GM23338 (cell line): ENCODE measurements at regions not wholly inside any gene's neighbourhood (a gene's known extent, or its start where the extent isn't known, plus 50 kb on each side); places are given as distances from the start of the nearest gene placed in this dataset.

ENCODE experiments used
- ATAC-seq: fragments of 200-7000 bp; cut with Tn5 transposase; 3 replicates; pipeline ENCODE4 v1.9.1; 2020
- DNase-seq: peaks from one replicate; pipeline ENCODE4 v3.0.0-alpha.2; 2015; ENCODE audit warnings: low spot score
- H2AFZ ChIP-seq: fragments of 200-600 bp; sonication (generic); 2 replicates; pipeline ENCODE4 v1.8.0; 2016; ENCODE audit warnings: antibody characterized with exemption, mild to moderate bottlenecking, moderate library complexity
- H3F3A ChIP-seq: fragments of 200-600 bp; sonication (generic); replicated peaks from 2 replicates; pipeline ENCODE4 v1.8.0; 2017; ENCODE audit warnings: antibody characterized with exemption, mixed run types, low read depth
- H3K27ac ChIP-seq: fragments of 200-600 bp; sonication (generic); 2 replicates; pipeline ENCODE4 v1.6.1; 2016; ENCODE audit warnings: low read depth
- H3K27me3 ChIP-seq: fragments of 200-600 bp; sonication (generic); 2 replicates; pipeline ENCODE4 v1.8.0; 2016; ENCODE audit warnings: mild to moderate bottlenecking, mixed run types, moderate library complexity; ENCODE audit not compliant: insufficient read depth
- H3K36me3 ChIP-seq: fragments of 200-600 bp; sonication (generic); 2 replicates; pipeline ENCODE4 v1.8.0; 2016; ENCODE audit warnings: mild to moderate bottlenecking; ENCODE audit not compliant: insufficient read depth
- H3K4me1 ChIP-seq: fragments of 200-600 bp; sonication (generic); 2 replicates; pipeline ENCODE4 v1.8.0; 2016; ENCODE audit warnings: mild to moderate bottlenecking, moderate library complexity; ENCODE audit not compliant: insufficient read depth
- H3K4me2 ChIP-seq: fragments of 200-600 bp; sonication (generic); 2 replicates; pipeline ENCODE4 v1.7.1; 2017; ENCODE audit warnings: mixed run types
- H3K4me3 ChIP-seq: fragments of 200-600 bp; sonication (generic); 2 replicates; pipeline ENCODE4 v1.6.1; 2016; ENCODE audit warnings: mixed run types
- H3K79me2 ChIP-seq: fragments of 200-600 bp; sonication (generic); replicated peaks from 2 replicates; pipeline ENCODE4 v1.8.0; 2017; ENCODE audit warnings: mild to moderate bottlenecking; ENCODE audit not compliant: insufficient read depth
- H3K9me2 ChIP-seq: fragments of 200-600 bp; sonication (generic); 2 replicates; pipeline ENCODE4 v1.8.0; 2017; ENCODE audit not compliant: insufficient read depth
- H4K20me1 ChIP-seq: fragments of 200-600 bp; sonication (generic); replicated peaks from 2 replicates; pipeline ENCODE4 v1.8.0; 2017; ENCODE audit warnings: mild to moderate bottlenecking; ENCODE audit not compliant: insufficient read depth
- H3K27ac Mint-ChIP-seq: 2 replicates; pipeline ENCODE4 v1.8.0; 2020; ENCODE audit warnings: inconsistent platforms, mild to moderate bottlenecking, moderate library complexity, mixed read lengths
- H3K27me3 Mint-ChIP-seq: 3 replicates; pipeline ENCODE4 v1.8.0; 2022; ENCODE audit warnings: low read depth, mild to moderate bottlenecking, moderate library complexity, mixed read lengths, inconsistent platforms; ENCODE audit not compliant: insufficient read depth, poor library complexity
- H3K36me3 Mint-ChIP-seq: 3 replicates; pipeline ENCODE4 v1.8.0; 2021; ENCODE audit warnings: low read depth, mild to moderate bottlenecking, inconsistent platforms, moderate library complexity, mixed read lengths
- H3K4me1 Mint-ChIP-seq: 3 replicates; pipeline ENCODE4 v1.8.0; 2020; ENCODE audit warnings: mild to moderate bottlenecking, inconsistent platforms, mixed read lengths
- H3K4me3 Mint-ChIP-seq: 3 replicates; pipeline ENCODE4 v1.8.0; 2021; ENCODE audit warnings: moderate library complexity, mild to moderate bottlenecking, inconsistent platforms, mixed read lengths
- H3K9me3 Mint-ChIP-seq: 3 replicates; pipeline ENCODE4 v1.8.0; 2020; ENCODE audit warnings: moderate library complexity, mild to moderate bottlenecking, inconsistent platforms, mixed read lengths
- CREB1 ChIP-seq: fragments of 250-450 bp; sonication (Bioruptor Pico); IDR thresholded peaks from 2 replicates; pipeline ENCODE4 v1.5.0; 2020; ENCODE audit warnings: low read depth, mild to moderate bottlenecking, moderate library complexity
- EZH2 ChIP-seq: fragments of 200-600 bp; sonication (generic); IDR thresholded peaks from one replicate; pipeline ENCODE4 v1.8.0; 2017; ENCODE audit warnings: antibody characterized with exemption, mild to moderate bottlenecking, low read depth; ENCODE audit not compliant: unreplicated experiment
- EZH2phosphoT487 ChIP-seq: fragments of 200-600 bp; sonication (generic); IDR thresholded peaks from one replicate; pipeline ENCODE4 v1.8.1; 2018; ENCODE audit warnings: antibody characterized with exemption; ENCODE audit not compliant: unreplicated experiment
- JUNB ChIP-seq: IDR thresholded peaks from one replicate; pipeline ENCODE4 v1.6.1; 2016; ENCODE audit warnings: antibody characterized with exemption; ENCODE audit not compliant: unreplicated experiment
- POLR2AphosphoS5 ChIP-seq: IDR thresholded peaks from 2 replicates; pipeline ENCODE4 v1.6.1; 2016; ENCODE audit warnings: antibody characterized with exemption, low read depth
- STAT1 ChIP-seq: IDR thresholded peaks from one replicate; pipeline ENCODE4 v1.6.1; 2016; ENCODE audit warnings: antibody characterized with exemption; ENCODE audit not compliant: unreplicated experiment
- ZNF114 ChIP-seq: fragments of 250-450 bp; sonication (Bioruptor Pico); IDR thresholded peaks from 2 replicates; pipeline ENCODE4 v1.5.0; 2020; ENCODE audit warnings: mild to moderate bottlenecking, moderate library complexity
- ZNF331 ChIP-seq: fragments of 250-450 bp; sonication (Bioruptor Pico); IDR thresholded peaks from 2 replicates; pipeline ENCODE4 v1.5.0; 2020; ENCODE audit warnings: low read depth, mild to moderate bottlenecking, moderate library complexity
- TF ChIP-seq, protein P1 (sequence below): fragments of 250-450 bp; sonication (Bioruptor Pico); IDR thresholded peaks from 2 replicates; pipeline ENCODE4 v1.5.0; 2020; ENCODE audit warnings: mild to moderate bottlenecking, moderate library complexity

DNA sequence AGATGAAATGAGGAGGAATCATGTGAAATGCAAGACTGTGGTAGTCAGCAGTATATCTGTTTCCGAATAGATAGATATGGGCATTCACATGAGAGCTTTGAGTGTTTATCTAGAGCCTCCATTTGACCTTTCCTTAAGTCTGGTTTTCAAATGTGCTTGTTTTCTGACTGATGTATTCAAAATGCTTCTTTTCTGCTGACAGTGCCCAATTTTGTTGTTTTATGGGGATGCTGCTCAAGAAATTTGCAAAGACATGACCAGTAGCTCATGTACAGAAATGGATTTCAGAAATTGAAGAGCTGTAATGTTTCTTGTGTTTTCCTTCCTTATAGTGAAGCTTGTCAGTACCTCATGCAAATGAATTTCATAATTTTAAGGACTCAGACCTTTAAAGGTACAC lies 903.4 kb upstream of the CDH8 start (continued):
- TF ChIP-seq EZH2phosphoT487 (no peak), STAT1 (no peak), JUNB (no peak), POLR2AphosphoS5 (no peak), EZH2 (no peak), ZNF114 (CRISPR knock-in tag) (no peak), ZNF331 (CRISPR knock-in tag) (no peak), CREB1 (CRISPR knock-in tag) (no peak)
- TF ChIP-seq, protein P1, sequence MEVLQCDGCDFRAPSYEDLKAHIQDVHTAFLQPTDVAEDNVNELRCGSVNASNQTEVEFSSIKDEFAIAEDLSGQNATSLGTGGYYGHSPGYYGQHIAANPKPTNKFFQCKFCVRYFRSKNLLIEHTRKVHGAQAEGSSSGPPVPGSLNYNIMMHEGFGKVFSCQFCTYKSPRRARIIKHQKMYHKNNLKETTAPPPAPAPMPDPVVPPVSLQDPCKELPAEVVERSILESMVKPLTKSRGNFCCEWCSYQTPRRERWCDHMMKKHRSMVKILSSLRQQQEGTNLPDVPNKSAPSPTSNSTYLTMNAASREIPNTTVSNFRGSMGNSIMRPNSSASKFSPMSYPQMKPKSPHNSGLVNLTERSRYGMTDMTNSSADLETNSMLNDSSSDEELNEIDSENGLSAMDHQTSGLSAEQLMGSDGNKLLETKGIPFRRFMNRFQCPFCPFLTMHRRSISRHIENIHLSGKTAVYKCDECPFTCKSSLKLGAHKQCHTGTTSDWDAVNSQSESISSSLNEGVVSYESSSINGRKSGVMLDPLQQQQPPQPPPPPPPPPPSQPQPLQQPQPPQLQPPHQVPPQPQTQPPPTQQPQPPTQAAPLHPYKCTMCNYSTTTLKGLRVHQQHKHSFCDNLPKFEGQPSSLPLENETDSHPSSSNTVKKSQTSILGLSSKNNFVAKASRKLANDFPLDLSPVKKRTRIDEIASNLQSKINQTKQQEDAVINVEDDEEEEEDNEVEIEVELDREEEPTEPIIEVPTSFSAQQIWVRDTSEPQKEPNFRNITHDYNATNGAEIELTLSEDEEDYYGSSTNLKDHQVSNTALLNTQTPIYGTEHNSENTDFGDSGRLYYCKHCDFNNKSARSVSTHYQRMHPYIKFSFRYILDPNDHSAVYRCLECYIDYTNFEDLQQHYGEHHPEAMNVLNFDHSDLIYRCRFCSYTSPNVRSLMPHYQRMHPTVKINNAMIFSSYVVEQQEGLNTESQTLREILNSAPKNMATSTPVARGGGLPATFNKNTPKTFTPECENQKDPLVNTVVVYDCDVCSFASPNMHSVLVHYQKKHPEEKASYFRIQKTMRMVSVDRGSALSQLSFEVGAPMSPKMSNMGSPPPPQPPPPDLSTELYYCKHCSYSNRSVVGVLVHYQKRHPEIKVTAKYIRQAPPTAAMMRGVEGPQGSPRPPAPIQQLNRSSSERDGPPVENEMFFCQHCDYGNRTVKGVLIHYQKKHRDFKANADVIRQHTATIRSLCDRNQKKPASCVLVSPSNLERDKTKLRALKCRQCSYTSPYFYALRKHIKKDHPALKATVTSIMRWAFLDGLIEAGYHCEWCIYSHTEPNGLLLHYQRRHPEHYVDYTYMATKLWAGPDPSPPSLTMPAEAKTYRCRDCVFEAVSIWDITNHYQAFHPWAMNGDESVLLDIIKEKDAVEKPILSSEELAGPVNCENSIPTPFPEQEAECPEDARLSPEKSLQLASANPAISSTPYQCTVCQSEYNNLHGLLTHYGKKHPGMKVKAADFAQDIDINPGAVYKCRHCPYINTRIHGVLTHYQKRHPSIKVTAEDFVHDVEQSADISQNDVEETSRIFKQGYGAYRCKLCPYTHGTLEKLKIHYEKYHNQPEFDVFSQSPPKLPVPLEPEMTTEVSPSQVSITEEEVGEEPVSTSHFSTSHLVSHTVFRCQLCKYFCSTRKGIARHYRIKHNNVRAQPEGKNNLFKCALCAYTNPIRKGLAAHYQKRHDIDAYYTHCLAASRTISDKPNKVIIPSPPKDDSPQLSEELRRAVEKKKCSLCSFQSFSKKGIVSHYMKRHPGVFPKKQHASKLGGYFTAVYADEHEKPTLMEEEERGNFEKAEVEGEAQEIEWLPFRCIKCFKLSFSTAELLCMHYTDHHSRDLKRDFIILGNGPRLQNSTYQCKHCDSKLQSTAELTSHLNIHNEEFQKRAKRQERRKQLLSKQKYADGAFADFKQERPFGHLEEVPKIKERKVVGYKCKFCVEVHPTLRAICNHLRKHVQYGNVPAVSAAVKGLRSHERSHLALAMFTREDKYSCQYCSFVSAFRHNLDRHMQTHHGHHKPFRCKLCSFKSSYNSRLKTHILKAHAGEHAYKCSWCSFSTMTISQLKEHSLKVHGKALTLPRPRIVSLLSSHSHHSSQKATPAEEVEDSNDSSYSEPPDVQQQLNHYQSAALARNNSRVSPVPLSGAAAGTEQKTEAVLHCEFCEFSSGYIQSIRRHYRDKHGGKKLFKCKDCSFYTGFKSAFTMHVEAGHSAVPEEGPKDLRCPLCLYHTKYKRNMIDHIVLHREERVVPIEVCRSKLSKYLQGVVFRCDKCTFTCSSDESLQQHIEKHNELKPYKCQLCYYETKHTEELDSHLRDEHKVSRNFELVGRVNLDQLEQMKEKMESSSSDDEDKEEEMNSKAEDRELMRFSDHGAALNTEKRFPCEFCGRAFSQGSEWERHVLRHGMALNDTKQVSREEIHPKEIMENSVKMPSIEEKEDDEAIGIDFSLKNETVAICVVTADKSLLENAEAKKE (CRISPR knock-in tag) = no peak

DNA sequence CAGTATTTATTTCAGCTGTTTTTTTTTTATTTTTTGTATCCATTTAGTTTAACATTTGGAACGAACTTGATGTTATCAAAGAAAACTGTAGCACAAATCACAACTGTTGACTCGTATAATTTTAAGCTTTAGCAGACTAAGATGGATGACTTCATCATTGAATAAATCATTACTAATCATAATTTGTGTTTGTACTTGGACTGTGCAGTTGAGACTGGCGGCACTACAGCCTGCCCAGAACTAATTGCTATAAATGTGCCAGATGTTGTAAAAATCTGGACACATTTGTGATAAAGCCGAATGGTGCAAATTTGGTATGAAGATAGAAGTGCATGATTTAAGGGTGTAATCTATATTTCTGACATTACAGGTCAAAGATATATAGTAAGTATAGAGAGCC lies 897.7 kb upstream of the CDH8 start:
- Histone ChIP-seq H3K4me1 (no peaks in the 10 kb centered on the region), H3K27me3 (no peaks in the 10 kb centered on the region), H3K4me3 (no peak overlapping the region), H3K9me2 (no peaks in the 10 kb centered on the region), H3K36me3 (no peaks in the 10 kb centered on the region), H3K4me2 (no peak overlapping the region), H2AFZ (no peak overlapping the region), H3K27ac (no peak overlapping the region), H3F3A (no peaks in the 10 kb centered on the region), H3K79me2 (no peaks in the 10 kb centered on the region), H4K20me1 (no peaks in the 10 kb centered on the region)
- no peak overlapping the region for H3K4me3 Mint-ChIP-seq
- ATAC-seq (no peak), DNase-seq (no peak)
- H3K36me3 Mint-ChIP-seq = no peaks in the 10 kb centered on the region
- no peaks in the 10 kb centered on the region for H3K27me3 Mint-ChIP-seq
- H3K4me1 Mint-ChIP-seq = peaks cover 17% of the 10 kb centered on the region
- H3K27ac Mint-ChIP-seq = no peak overlapping the region
- H3K9me3 Mint-ChIP-seq = no peaks in the 10 kb centered on the region
- TF ChIP-seq ZNF114 (CRISPR knock-in tag) (no peak), EZH2 (no peak), JUNB (no peak)
- TF ChIP-seq, protein P1 (CRISPR knock-in tag) = no peak
